ENCODE measurements at regions not wholly inside any gene's neighbourhood (a gene's known extent, or its start where the extent isn't known, plus 50 kb on each side); places are given as distances from the start of the nearest gene placed in this dataset.

- DNase-seq = no peak
These were observed 760.6 kb downstream of the IRX1 start for GRCh38 chr5:4356201-4356600.

- DNase-seq = no peak
These were observed 764.2 kb downstream of the IRX1 start for GRCh38 chr5:4359847-4360246.

- no peak for DNase-seq
These were observed 766.1 kb downstream of the IRX1 start for GRCh38 chr5:4361753-4362152.

GRCh38 chr5:4362411-4362810 is 766.8 kb downstream of the IRX1 start:
- no peak for DNase-seq

- no peak for DNase-seq
These were observed 767.4 kb downstream of the IRX1 start for GRCh38 chr5:4363045-4363444.

- no peak for DNase-seq
These were observed 771.0 kb downstream of the IRX1 start for GRCh38 chr5:4366628-4367027.

- DNase-seq = no peak
These were observed 769.9 kb upstream of the ADAMTS16 start for GRCh38 chr5:4370218-4370617.

GRCh38 chr5:4372481-4372880 is 767.6 kb upstream of the ADAMTS16 start:
- no peak for DNase-seq

GRCh38 chr5:4373051-4373820 is 766.9 kb upstream of the ADAMTS16 start:
- no peak for DNase-seq

- DNase-seq = no peak
These were observed 765.3 kb upstream of the ADAMTS16 start for GRCh38 chr5:4374866-4375265.

GRCh38 chr5:4375640-4376039 is 764.5 kb upstream of the ADAMTS16 start:
- no peak for DNase-seq

GRCh38 chr5:4383102-4383501 is 757.0 kb upstream of the ADAMTS16 start:
- DNase-seq = no peak

GRCh38 chr5:4383518-4384198 is 756.5 kb upstream of the ADAMTS16 start:
- no peak for DNase-seq

- no peak for DNase-seq
These were observed 755.5 kb upstream of the ADAMTS16 start for GRCh38 chr5:4384649-4385048.

GRCh38 chr5:4386152-4386551 is 754.0 kb upstream of the ADAMTS16 start:
- DNase-seq = no peak

GRCh38 chr5:4387290-4387689 is 752.8 kb upstream of the ADAMTS16 start:
- DNase-seq = no peak

- no peak for DNase-seq
These were observed 744.4 kb upstream of the ADAMTS16 start for GRCh38 chr5:4395752-4396151.

GRCh38 chr5:4405614-4406219 is 734.4 kb upstream of the ADAMTS16 start:
- DNase-seq = no peak

- DNase-seq = no peak
These were observed 730.0 kb upstream of the ADAMTS16 start for GRCh38 chr5:4410151-4410550.

- DNase-seq = no peak
These were observed 728.5 kb upstream of the ADAMTS16 start for GRCh38 chr5:4411664-4412063.

- DNase-seq = no peak
These were observed 726.1 kb upstream of the ADAMTS16 start for GRCh38 chr5:4413996-4414395.

- no peak for DNase-seq
These were observed 722.0 kb upstream of the ADAMTS16 start for GRCh38 chr5:4418084-4418483.

GRCh38 chr5:4419281-4419680 is 720.8 kb upstream of the ADAMTS16 start:
- DNase-seq = no peak

- no peak for DNase-seq
These were observed 720.0 kb upstream of the ADAMTS16 start for GRCh38 chr5:4420177-4420576.

All from stimulated activated CD4-positive, alpha-beta T cell treated with anti-CD3 and anti-CD28 coated beads, Interleukin-2, amount 100 ng/mL, for 24 hours (primary cell).